ENCODE measurements at regions not wholly inside any gene's neighbourhood (a gene's known extent, or its start where the extent isn't known, plus 50 kb on each side); places are given as distances from the start of the nearest gene placed in this dataset.

DNA sequence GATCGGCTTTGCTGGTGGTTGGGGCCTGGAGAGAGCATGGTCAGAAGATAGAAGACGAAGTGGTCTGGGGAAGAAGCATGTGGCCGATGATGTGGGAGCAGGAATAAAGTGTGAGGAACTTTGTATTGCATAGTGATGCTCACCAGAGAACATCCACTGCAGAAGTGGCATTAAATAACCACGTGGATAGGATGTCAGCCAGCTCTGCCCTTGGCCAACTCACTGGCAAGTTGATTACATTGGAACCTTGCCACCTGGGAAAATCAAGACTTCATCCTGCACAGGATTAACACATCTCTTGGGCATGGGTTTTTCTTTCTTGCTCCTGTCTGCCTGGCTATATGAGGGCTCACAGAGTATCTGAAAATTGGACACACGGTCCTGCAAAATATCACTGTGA lies 217.4 kb downstream of the DMRT2 start:
- no peaks in the 10 kb centered on the region for H3K36me3 Mint-ChIP-seq (ENCODE audit: low read depth)
- H3K27ac Mint-ChIP-seq, result no peak overlapping the region
- H3K9me3 Mint-ChIP-seq, result no peaks in the 10 kb centered on the region
- H3K4me1 Mint-ChIP-seq (ENCODE audit: low read depth), result no peaks in the 10 kb centered on the region
- peaks cover 3% of the 10 kb centered on the region for H3K27me3 Mint-ChIP-seq
- no peak overlapping the region for H3K4me3 Mint-ChIP-seq

DNA sequence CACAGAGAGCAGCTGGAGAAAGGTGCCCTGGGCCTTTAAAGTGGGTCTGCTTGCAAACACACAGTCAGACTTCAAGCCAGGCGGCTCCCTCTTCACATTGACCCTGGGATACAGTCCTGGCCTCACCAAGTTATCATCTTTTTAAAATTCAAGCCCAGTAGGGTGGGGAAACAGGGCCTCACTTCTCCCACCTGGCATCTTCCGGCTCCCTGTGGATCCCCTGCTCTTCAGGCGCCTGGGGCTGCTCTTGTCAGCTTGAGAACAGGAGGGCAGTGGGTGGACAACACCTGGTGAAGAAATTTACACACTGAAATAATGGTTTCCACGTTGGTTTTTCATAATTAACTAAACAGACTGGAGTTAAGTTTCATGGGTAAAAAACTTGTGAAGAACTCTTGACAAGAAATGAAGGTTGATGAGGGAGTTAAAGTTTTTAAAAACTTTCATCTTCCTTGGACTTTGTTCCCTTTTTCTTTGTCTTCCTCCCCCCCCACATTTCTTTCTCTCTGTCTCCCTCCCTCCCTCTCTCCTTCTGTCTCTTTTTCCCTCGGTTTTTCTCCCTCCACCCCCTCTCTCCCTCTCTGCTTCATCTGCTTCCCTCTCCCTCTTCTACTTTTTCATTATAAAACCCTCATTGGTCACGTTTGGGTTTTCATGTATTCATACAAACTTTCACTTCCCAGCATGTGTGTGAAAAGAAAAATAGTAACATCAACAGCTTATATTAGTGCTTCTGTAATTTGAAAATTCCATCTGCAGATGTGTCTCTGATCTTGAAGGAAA lies 219.6 kb downstream of the DMRT2 start:
- Mint-ChIP-seq H3K4me3 (no peak overlapping the region), H3K9me3 (peaks cover 5% of the 10 kb centered on the region)

GRCh38 chr9:1271367-1271766 lies 221.2 kb downstream of the DMRT2 start:
- H3K4me3 Mint-ChIP-seq, result no peak overlapping the region
- no peak overlapping the region for H3K27ac Mint-ChIP-seq
- peaks cover 7% of the 10 kb centered on the region for H3K4me1 Mint-ChIP-seq (ENCODE audit: low read depth)
- peaks cover 5% of the 10 kb centered on the region for H3K9me3 Mint-ChIP-seq
- no peaks in the 10 kb centered on the region for H3K36me3 Mint-ChIP-seq (ENCODE audit: low read depth)
- peaks cover 3% of the 10 kb centered on the region for H3K27me3 Mint-ChIP-seq

More for the DNA sequence above, 219.6 kb downstream of the DMRT2 start:
- peaks cover 7% of the 10 kb centered on the region for H3K4me1 Mint-ChIP-seq (ENCODE audit: low read depth)
- peaks cover 3% of the 10 kb centered on the region for H3K27me3 Mint-ChIP-seq
- no peaks in the 10 kb centered on the region for H3K36me3 Mint-ChIP-seq (ENCODE audit: low read depth)
- H3K27ac Mint-ChIP-seq, result no peak overlapping the region

DNA sequence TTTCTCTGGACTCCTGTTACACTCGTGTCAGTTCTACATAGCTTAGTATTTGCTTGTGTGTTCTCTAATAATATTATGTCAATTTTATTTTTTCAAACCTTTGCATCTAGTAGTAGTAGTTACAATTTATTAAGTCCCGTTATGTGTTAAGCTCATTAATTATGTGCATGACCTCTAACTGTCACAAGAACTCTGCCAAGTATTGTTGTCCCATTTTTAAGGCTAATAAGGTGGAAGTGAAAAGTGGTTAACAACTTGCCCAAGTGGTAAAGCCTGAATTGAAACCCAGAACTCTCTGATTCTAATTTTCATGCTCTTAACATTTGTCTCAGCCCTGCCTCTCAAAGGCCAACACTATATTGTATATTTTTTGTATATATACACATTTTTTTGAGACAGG lies 221.6 kb downstream of the DMRT2 start:
- Mint-ChIP-seq H3K36me3 (ENCODE audit: low read depth) (no peaks in the 10 kb centered on the region), H3K27ac (no peak overlapping the region), H3K4me1 (ENCODE audit: low read depth) (peaks cover 7% of the 10 kb centered on the region), H3K27me3 (peaks cover 6% of the 10 kb centered on the region), H3K4me3 (no peak overlapping the region), H3K9me3 (peaks cover 5% of the 10 kb centered on the region)

DNA sequence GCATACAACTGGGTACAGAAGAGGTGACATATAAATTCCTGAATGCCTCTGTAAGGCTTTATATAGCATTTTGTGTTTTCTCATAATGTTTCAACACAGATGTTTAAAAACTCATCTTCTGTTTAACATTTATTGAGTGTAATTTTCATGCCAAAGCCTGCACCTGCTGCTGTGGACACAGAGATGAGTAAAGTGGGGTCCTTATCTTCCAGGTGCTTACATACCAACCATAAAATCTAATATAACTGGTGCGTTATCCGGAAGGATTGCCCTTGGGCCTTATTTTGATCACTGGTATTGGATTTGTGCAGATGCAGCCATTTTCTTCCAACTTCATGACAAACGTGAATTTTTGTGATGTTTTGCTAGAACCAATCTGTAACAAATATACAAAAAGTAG lies 222.3 kb downstream of the DMRT2 start:
- Mint-ChIP-seq H3K27ac (no peak overlapping the region), H3K9me3 (peaks cover 5% of the 10 kb centered on the region)

DNA sequence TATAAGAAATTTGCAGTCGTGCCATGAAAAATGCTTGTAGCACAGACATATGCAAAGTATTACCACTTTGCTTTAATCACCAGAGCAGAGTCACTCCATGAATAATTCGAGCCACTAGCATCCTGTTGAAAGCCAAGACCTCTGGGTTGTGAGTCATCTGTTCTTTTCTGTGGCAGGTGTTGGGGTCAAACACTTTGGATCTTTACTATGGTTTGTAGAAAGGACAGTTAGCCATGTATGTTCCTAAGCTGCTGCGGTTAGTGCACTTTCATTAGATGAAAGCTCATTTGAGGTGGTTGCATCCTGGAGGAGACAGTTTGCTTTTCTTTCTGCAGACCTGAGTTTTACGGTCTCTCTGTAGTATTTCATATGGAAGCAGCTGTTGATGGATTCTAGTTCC lies 223.7 kb downstream of the DMRT2 start:
- H3K4me3 Mint-ChIP-seq, result no peak overlapping the region
- H3K9me3 Mint-ChIP-seq, result peaks cover 5% of the 10 kb centered on the region
- H3K4me1 Mint-ChIP-seq (ENCODE audit: low read depth), result peaks cover 7% of the 10 kb centered on the region
- no peak overlapping the region for H3K27ac Mint-ChIP-seq
- peaks cover 3% of the 10 kb centered on the region for H3K27me3 Mint-ChIP-seq
- H3K36me3 Mint-ChIP-seq (ENCODE audit: low read depth), result no peaks in the 10 kb centered on the region

More for the DNA sequence above, 222.3 kb downstream of the DMRT2 start:
- H3K4me1 Mint-ChIP-seq (ENCODE audit: low read depth), result peaks cover 7% of the 10 kb centered on the region
- H3K4me3 Mint-ChIP-seq, result no peak overlapping the region
- H3K36me3 Mint-ChIP-seq (ENCODE audit: low read depth), result no peaks in the 10 kb centered on the region
- peaks cover 3% of the 10 kb centered on the region for H3K27me3 Mint-ChIP-seq

DNA sequence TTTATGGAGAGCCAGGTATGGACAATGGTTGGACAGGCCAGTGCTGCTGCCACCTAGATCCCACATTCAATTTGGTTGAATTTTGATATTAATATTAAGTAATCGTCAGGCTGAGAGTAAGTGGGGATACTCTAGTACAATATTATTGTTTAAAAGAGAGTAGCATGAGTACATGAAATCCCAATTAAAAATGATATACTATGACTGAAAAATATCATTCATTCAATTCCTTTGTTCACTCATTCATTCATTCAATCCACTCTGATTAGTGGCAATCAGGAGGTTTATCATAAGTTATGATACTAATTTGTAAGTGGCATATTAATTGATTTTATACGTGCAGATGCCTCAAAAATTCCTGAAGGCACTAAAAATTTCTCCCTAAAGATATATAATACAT lies 224.2 kb downstream of the DMRT2 start:
- H3K9me3 Mint-ChIP-seq, result peaks cover 5% of the 10 kb centered on the region
- no peak overlapping the region for H3K4me3 Mint-ChIP-seq
- peaks cover 7% of the 10 kb centered on the region for H3K4me1 Mint-ChIP-seq (ENCODE audit: low read depth)
- H3K27ac Mint-ChIP-seq, result no peak overlapping the region
- H3K36me3 Mint-ChIP-seq (ENCODE audit: low read depth), result no peaks in the 10 kb centered on the region
- H3K27me3 Mint-ChIP-seq, result peaks cover 3% of the 10 kb centered on the region

- H3K4me1 Mint-ChIP-seq (ENCODE audit: low read depth), result peaks cover 7% of the 10 kb centered on the region
- no peak overlapping the region for H3K27ac Mint-ChIP-seq
- peaks cover 9% of the 10 kb centered on the region for H3K9me3 Mint-ChIP-seq
- peaks cover 3% of the 10 kb centered on the region for H3K27me3 Mint-ChIP-seq
- no peaks in the 10 kb centered on the region for H3K36me3 Mint-ChIP-seq (ENCODE audit: low read depth)
- H3K4me3 Mint-ChIP-seq, result no peak overlapping the region
Measured at GRCh38 chr9:1276474-1276873, 226.3 kb downstream of the DMRT2 start.

- Mint-ChIP-seq H3K9me3 (peaks cover 12% of the 10 kb centered on the region), H3K27me3 (peaks cover 13% of the 10 kb centered on the region), H3K4me1 (ENCODE audit: low read depth) (no peaks in the 10 kb centered on the region), H3K36me3 (ENCODE audit: low read depth) (no peaks in the 10 kb centered on the region), H3K4me3 (no peak overlapping the region), H3K27ac (no peak overlapping the region)
Measured at GRCh38 chr9:1284727-1285126, 234.6 kb downstream of the DMRT2 start.

DNA sequence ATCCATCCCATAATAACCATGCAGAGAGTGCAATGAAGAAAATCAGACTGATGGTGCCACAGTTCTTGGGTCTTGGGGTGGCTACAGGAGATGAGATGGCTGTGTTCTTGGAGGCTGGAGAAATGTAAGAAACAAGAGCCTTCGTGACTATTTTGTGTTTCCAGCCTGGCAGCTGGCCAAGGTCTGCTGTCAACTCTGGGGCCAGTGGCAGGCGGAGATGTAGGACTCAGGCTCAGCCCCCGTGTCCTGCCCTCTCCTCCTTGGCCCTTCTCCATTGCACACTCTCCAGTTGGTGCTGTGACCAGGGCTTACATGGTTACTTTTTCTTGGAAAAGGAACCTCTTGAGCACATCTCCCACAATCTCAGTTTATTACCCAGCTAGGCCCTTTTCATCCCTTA lies 235.4 kb downstream of the DMRT2 start:
- H3K4me3 Mint-ChIP-seq, result no peak overlapping the region
- H3K4me1 Mint-ChIP-seq (ENCODE audit: low read depth), result no peaks in the 10 kb centered on the region
- peaks cover 10% of the 10 kb centered on the region for H3K9me3 Mint-ChIP-seq
- no peaks in the 10 kb centered on the region for H3K36me3 Mint-ChIP-seq (ENCODE audit: low read depth)
- peaks cover 13% of the 10 kb centered on the region for H3K27me3 Mint-ChIP-seq
- H3K27ac Mint-ChIP-seq, result no peak overlapping the region

GRCh38 chr9:1292384-1292783 lies 242.2 kb downstream of the DMRT2 start:
- Mint-ChIP-seq H3K27me3 (peaks cover 8% of the 10 kb centered on the region), H3K4me3 (no peak overlapping the region), H3K36me3 (ENCODE audit: low read depth) (no peaks in the 10 kb centered on the region), H3K9me3 (peaks cover 8% of the 10 kb centered on the region), H3K27ac (no peak overlapping the region), H3K4me1 (ENCODE audit: low read depth) (no peaks in the 10 kb centered on the region)

DNA sequence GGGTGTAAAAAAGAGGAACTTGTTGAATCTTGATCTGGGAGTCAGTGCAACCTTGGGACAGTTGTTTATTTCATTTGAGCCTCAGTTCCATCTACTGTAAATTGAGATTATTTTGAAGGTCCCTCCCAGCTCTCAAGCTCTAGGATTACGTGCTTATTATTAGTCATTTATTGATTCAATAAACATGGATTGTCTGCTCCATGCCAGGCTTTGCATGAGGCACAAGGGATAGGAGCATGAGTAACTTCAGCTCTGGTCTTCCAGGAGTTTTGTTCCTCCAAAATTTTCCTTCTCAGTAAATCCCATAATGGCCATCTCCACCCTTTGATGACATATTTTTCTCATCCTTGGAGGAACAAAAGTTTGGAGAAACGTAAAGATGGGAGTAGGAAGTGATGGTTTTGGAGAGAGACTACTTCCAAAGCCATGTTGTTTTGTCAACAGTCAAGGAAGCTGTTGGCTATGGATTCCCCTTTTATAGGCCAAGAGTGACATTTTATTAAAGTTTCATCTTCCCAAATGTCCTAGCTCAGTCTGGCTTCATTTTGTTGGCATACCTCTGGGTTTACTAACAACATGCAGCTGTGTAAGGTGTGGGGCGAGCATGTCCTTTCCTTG lies 244.6 kb downstream of the DMRT2 start:
- no peaks in the 10 kb centered on the region for H3K4me1 Mint-ChIP-seq (ENCODE audit: low read depth)
- no peaks in the 10 kb centered on the region for H3K36me3 Mint-ChIP-seq (ENCODE audit: low read depth)
- peaks cover 4% of the 10 kb centered on the region for H3K27me3 Mint-ChIP-seq
- H3K9me3 Mint-ChIP-seq, result peaks cover 5% of the 10 kb centered on the region
- H3K27ac Mint-ChIP-seq, result no peak overlapping the region
- H3K4me3 Mint-ChIP-seq, result no peak overlapping the region

- Mint-ChIP-seq H3K27ac (no peak overlapping the region), H3K9me3 (peaks cover 5% of the 10 kb centered on the region), H3K36me3 (ENCODE audit: low read depth) (no peaks in the 10 kb centered on the region), H3K4me1 (ENCODE audit: low read depth) (no peaks in the 10 kb centered on the region), H3K27me3 (peaks cover 4% of the 10 kb centered on the region), H3K4me3 (no peak overlapping the region)
Measured at GRCh38 chr9:1296331-1296730, 246.2 kb downstream of the DMRT2 start.

GRCh38 chr9:1298046-1298445 lies 247.9 kb downstream of the DMRT2 start:
- H3K9me3 Mint-ChIP-seq, result peaks cover 5% of the 10 kb centered on the region
- H3K27ac Mint-ChIP-seq, result no peak overlapping the region
- H3K4me1 Mint-ChIP-seq (ENCODE audit: low read depth), result no peaks in the 10 kb centered on the region
- H3K27me3 Mint-ChIP-seq, result peaks cover 4% of the 10 kb centered on the region
- no peak overlapping the region for H3K4me3 Mint-ChIP-seq
- no peaks in the 10 kb centered on the region for H3K36me3 Mint-ChIP-seq (ENCODE audit: low read depth)

DNA sequence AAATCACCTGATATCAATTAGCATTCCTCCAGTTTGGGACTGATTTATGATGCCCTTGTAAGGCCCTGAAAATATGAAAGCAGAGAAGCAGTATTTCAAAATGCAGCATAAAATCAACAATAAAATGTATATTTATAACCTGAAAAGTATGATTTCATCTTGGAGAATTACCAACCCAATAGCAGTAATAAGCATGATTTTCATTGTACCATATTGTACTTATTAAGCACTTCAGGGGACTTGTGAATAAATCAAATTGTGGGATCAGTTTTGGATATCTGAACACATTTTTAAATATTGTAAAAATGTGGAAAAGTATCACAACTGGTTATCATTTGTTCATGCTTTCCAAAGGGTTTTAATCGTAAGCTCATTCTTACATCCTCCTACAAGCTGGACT lies 250.8 kb downstream of the DMRT2 start:
- Mint-ChIP-seq H3K4me1 (ENCODE audit: low read depth) (no peaks in the 10 kb centered on the region), H3K9me3 (no peaks in the 10 kb centered on the region), H3K36me3 (ENCODE audit: low read depth) (no peaks in the 10 kb centered on the region), H3K4me3 (no peak overlapping the region), H3K27ac (no peak overlapping the region), H3K27me3 (peaks cover 4% of the 10 kb centered on the region)

DNA sequence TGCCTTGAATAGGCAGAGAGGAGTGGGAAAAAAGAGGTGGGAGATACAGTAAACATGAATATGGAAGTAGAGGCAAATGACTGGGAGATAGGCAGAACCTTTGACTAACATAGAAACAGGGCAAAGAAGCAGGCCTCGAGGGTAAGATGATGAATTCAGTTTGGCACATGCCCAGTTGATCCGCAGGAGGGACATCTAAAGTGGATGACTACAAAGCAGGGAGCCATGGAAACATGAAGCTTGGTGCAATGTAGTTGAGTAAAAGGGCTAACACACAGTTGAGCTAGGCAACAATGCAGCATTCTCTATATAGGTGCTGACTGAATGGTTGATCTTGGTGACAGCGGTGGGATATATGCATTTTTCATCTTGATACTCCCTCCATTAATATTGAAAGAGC lies 253.8 kb downstream of the DMRT2 start:
- Mint-ChIP-seq H3K27me3 (no peaks in the 10 kb centered on the region), H3K4me1 (ENCODE audit: low read depth) (no peaks in the 10 kb centered on the region), H3K27ac (no peak overlapping the region)

More for the DNA sequence above, 253.8 kb downstream of the DMRT2 start:
- no peaks in the 10 kb centered on the region for H3K36me3 Mint-ChIP-seq (ENCODE audit: low read depth)
- no peaks in the 10 kb centered on the region for H3K9me3 Mint-ChIP-seq
- H3K4me3 Mint-ChIP-seq, result no peak overlapping the region

All from stimulated activated naive CD8-positive, alpha-beta T cell treated with anti-CD3 and anti-CD28 coated beads, Interleukin-15, Interleukin-2, amounts not matched to agents 100 ng/mL and 50 ng/mL, for 24 hours (primary cell).